Nephron (organoid): ENCODE measurements at regions not wholly inside any gene's neighbourhood (a gene's known extent, or its start where the extent isn't known, plus 50 kb on each side); places are given as distances from the start of the nearest gene placed in this dataset.
"Not testable (repeated sequence)": the region's sequence is repeated elsewhere in the genome, so short reads cannot be mapped to it uniquely, and the experiment has no call there.

Experiments used
- H3K27ac Mint-ChIP-seq, 3 experiments: 2 replicates each; pipeline ENCODE4 v1.8.0; 2020; ENCODE audit warnings: mixed read lengths in 3 of 3, mild to moderate bottlenecking in 2 of 3, moderate library complexity in 1 of 3
- H3K27me3 Mint-ChIP-seq: 2 replicates; pipeline ENCODE4 v1.8.0; 2021; ENCODE audit warnings: low read depth, mild to moderate bottlenecking, moderate library complexity, mixed read lengths
- H3K36me3 Mint-ChIP-seq: 2 replicates; pipeline ENCODE4 v1.8.0; 2020; ENCODE audit warnings: low read depth, mixed read lengths
- H3K4me1 Mint-ChIP-seq: 2 replicates; pipeline ENCODE4 v1.8.0; 2020; ENCODE audit warnings: mixed read lengths
- H3K4me3 Mint-ChIP-seq, 3 experiments: 2 replicates each; pipeline ENCODE4 v1.8.0; 2020; ENCODE audit warnings: mild to moderate bottlenecking in 3 of 3, mixed read lengths in 3 of 3, moderate library complexity in 2 of 3
- H3K9me3 Mint-ChIP-seq: 2 replicates; pipeline ENCODE4 v1.8.0; 2020; ENCODE audit warnings: mixed read lengths
- TF ChIP-seq, protein P1 (sequence below), 3 experiments: fragments of 200-600 bp; sonication (generic); IDR thresholded peaks; one replicate each; pipeline ENCODE4 v1.5.0; 2021; ENCODE audit warnings: antibody characterized with exemption in 3 of 3; ENCODE audit not compliant: unreplicated experiment in 3 of 3

- H3K4me1 Mint-ChIP-seq, H3K9me3 Mint-ChIP-seq, H3K27ac Mint-ChIP-seq, H3K36me3 Mint-ChIP-seq, H3K4me3 Mint-ChIP-seq: not testable (repeated sequence)
- H3K27me3 Mint-ChIP-seq: peaks cover 79% of the 10 kb centered on the region
Observed at GRCh38 chr13:51170128-51170497, 52.1 kb upstream of the FAM124A start.

DNA sequence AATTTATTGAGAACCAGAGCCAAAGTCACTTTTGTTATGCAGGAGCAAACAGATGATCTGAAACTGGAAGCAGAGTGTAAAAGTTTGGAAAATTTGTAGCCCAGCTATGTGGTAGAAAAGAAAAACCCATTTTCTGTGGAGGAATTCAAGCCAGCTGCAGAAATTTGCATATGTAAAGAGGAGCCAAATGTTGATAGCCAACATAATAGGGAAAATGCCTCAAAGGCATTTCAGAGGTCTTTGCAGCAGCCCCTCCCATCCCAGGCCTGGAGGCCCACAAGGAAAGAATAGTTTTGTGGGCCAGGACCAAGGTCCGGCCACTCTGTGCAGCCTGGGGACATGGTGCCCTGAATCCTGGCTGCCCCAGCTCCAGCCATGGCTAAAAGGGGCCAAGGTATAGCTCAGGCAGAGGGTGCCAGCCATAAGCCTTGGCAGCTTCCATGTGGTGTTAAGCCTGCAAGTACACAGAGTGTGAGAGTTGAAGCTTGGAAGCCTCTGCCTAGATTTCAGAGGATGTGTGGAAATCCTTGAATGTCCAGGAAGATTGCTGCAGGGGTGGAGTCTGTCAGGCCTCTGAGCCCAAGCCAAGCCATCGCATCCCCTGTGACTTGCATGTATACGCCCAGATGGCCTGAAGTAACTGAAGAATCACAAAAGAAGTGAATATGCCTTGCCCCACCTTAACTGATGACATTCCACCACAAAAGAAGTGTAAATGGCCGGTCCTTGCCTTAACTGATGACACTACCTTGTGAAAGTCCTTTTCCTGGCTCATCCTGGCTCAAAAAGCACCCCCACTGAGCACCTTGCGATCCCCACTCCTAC, 52.7 kb upstream of the FAM124A start:
- H3K9me3 Mint-ChIP-seq, H3K4me1 Mint-ChIP-seq, H3K36me3 Mint-ChIP-seq, H3K4me3 Mint-ChIP-seq, H3K27ac Mint-ChIP-seq: not testable (repeated sequence)
- H3K27me3 Mint-ChIP-seq: peaks cover 73% of the 10 kb centered on the region

DNA sequence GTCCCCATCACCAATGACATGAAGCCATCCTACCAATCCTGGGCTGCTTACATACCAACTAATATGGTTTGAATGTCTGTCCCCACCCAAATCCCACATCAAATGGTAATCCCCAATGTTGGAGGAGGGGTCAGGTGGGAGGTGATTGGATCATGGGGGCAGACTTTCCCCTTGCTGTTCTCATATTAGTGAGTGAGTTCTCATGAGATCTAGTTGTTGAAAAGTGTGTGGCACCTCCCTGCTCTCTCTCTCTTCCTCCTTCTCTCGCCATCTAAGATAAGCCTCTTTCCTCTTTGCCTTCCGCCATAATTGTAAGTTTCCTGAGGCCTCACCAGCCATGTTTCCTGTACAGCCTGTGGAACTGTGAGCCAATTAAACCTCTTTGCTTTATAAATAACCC, 53.6 kb upstream of the FAM124A start:
- no peak overlapping the region for H3K4me3 Mint-ChIP-seq
- TF ChIP-seq, protein P1, sequence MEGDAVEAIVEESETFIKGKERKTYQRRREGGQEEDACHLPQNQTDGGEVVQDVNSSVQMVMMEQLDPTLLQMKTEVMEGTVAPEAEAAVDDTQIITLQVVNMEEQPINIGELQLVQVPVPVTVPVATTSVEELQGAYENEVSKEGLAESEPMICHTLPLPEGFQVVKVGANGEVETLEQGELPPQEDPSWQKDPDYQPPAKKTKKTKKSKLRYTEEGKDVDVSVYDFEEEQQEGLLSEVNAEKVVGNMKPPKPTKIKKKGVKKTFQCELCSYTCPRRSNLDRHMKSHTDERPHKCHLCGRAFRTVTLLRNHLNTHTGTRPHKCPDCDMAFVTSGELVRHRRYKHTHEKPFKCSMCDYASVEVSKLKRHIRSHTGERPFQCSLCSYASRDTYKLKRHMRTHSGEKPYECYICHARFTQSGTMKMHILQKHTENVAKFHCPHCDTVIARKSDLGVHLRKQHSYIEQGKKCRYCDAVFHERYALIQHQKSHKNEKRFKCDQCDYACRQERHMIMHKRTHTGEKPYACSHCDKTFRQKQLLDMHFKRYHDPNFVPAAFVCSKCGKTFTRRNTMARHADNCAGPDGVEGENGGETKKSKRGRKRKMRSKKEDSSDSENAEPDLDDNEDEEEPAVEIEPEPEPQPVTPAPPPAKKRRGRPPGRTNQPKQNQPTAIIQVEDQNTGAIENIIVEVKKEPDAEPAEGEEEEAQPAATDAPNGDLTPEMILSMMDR (IDR thresholded peaks at IDR 0.05; ENCODE audit: unreplicated experiment in 3 of 3): no peak
- H3K9me3 Mint-ChIP-seq: peaks cover 3% of the 10 kb centered on the region
- no peak overlapping the region for H3K27ac Mint-ChIP-seq
- peaks cover 68% of the 10 kb centered on the region for H3K27me3 Mint-ChIP-seq
- no peaks in the 10 kb centered on the region for H3K36me3 Mint-ChIP-seq
- no peaks in the 10 kb centered on the region for H3K4me1 Mint-ChIP-seq

DNA sequence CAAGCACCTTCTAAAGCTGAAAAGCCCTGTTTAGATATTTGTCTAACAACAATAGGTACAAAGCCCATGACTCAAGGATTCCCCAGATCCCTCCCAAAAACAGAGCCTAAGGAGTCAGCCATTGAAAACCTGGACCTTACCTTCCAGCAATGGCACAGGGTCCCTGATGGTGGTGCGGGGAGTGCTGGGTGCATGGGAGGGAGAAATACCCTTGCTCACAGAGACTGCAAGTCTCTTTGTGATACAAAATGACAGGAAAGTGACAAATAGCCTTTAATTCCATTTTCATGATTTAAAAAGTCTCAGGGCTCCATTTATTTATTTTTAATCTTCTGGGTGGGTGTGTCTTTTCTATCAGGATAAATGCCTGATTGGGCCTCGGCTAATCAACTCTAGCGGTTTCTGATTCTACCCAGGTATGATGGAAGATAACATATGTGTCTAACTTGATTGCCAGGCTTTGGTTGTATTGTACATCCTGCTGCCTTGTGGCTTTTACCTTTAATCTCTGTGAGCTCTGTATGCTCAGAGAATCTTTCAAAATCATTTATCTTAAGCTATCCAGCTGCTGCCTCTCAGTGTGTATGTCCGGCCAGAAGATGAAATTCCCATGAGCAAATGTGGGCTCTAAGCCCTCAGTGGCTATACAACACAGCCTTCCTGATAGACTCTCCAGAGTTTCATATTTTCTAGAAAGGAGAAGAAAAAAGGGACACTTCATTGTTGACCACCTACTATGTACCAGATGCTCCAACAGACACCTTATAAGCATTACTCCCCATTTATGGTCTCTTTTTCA, 54.6 kb upstream of the FAM124A start:
- no peaks in the 10 kb centered on the region for H3K36me3 Mint-ChIP-seq
- H3K27me3 Mint-ChIP-seq: peaks cover 60% of the 10 kb centered on the region
- no peak overlapping the region for H3K27ac Mint-ChIP-seq
- TF ChIP-seq, protein P1 (IDR thresholded peaks at IDR 0.05; ENCODE audit: unreplicated experiment in 3 of 3): no peak
- no peaks in the 10 kb centered on the region for H3K4me1 Mint-ChIP-seq
- peaks cover 3% of the 10 kb centered on the region for H3K9me3 Mint-ChIP-seq
- no peak overlapping the region for H3K4me3 Mint-ChIP-seq

GRCh38 chr13:51162701-51163100, 51.6 kb upstream of the C13orf42 start:
- Mint-ChIP-seq H3K9me3 (peaks cover 3% of the 10 kb centered on the region), H3K36me3 (no peaks in the 10 kb centered on the region), H3K4me3 (no peak overlapping the region), H3K27ac (no peak overlapping the region), H3K27me3 (peaks cover 15% of the 10 kb centered on the region), H3K4me1 (peaks cover 12% of the 10 kb centered on the region)
- TF ChIP-seq, protein P1 (IDR thresholded peaks at IDR 0.05; ENCODE audit: unreplicated experiment in 3 of 3): no peak
